Astrocyte (in vitro differentiated cells and primary cell): ENCODE measurements at regions not wholly inside any gene's neighbourhood (a gene's known extent, or its start where the extent isn't known, plus 50 kb on each side); places are given as distances from the start of the nearest gene placed in this dataset.

Experiments used
- DNase-seq: peaks from one replicate; pipeline ENCODE4 v3.0.0-alpha.2; 2010; ENCODE audit warnings: low read depth
- FAIRE-seq: peaks from 2 replicates; lab custom pipeline; 2011; peaks lifted over from hg19 to GRCh38; lab: Jason Lieb, UNC
- H2AFZ ChIP-seq: 2 replicates; pipeline ENCODE4 v1.6.0; 2012; ENCODE audit warnings: low read depth, low read length, inconsistent platforms
- H3K27ac ChIP-seq: 2 replicates; pipeline ENCODE4 v1.5.1; 2011; ENCODE audit warnings: low read depth, low read length, inconsistent platforms
- H3K27me3 ChIP-seq: 2 replicates; pipeline ENCODE4 v1.6.0; 2011; ENCODE audit warnings: low read length, inconsistent platforms; ENCODE audit not compliant: insufficient read depth
- H3K36me3 ChIP-seq: 2 replicates; pipeline ENCODE4 v1.5.1; 2011; ENCODE audit warnings: low read length, inconsistent platforms; ENCODE audit not compliant: insufficient read depth
- H3K4me1 ChIP-seq: 2 replicates; pipeline ENCODE4 v1.5.1; 2011; ENCODE audit warnings: low read length, inconsistent platforms; ENCODE audit not compliant: insufficient read depth
- H3K4me2 ChIP-seq: 2 replicates; pipeline ENCODE4 v1.6.0; 2012; ENCODE audit warnings: low read length, inconsistent platforms
- H3K4me3 ChIP-seq: 2 replicates; pipeline ENCODE4 v1.5.1; 2011; ENCODE audit warnings: low read depth, mild to moderate bottlenecking, low read length, inconsistent platforms; ENCODE audit not compliant: insufficient read depth
- H3K79me2 ChIP-seq: 2 replicates; pipeline ENCODE4 v1.6.0; 2012; ENCODE audit warnings: mild to moderate bottlenecking, low read length, inconsistent platforms; ENCODE audit not compliant: insufficient read depth
- H3K9ac ChIP-seq: 2 replicates; pipeline ENCODE4 v1.6.0; 2012; ENCODE audit warnings: mild to moderate bottlenecking, low read length, inconsistent platforms
- H3K9me3 ChIP-seq: 2 replicates; pipeline ENCODE4 v1.5.1; 2012; ENCODE audit warnings: low read depth, mild to moderate bottlenecking, low read length, inconsistent platforms; ENCODE audit not compliant: insufficient read depth
- H4K20me1 ChIP-seq: 2 replicates; pipeline ENCODE4 v1.6.0; 2012; ENCODE audit warnings: low read length, inconsistent platforms; ENCODE audit not compliant: insufficient read depth
- H3K27ac Mint-ChIP-seq: one replicate; pipeline ENCODE4 v1.8.0; 2021; ENCODE audit warnings: mild to moderate bottlenecking, mixed read lengths; ENCODE audit not compliant: unreplicated experiment
- H3K27me3 Mint-ChIP-seq: one replicate; pipeline ENCODE4 v1.8.0; 2021; ENCODE audit warnings: low read depth, mixed read lengths; ENCODE audit not compliant: unreplicated experiment
- H3K36me3 Mint-ChIP-seq: one replicate; pipeline ENCODE4 v1.8.0; 2021; ENCODE audit warnings: low read depth, mixed read lengths; ENCODE audit not compliant: unreplicated experiment
- H3K4me1 Mint-ChIP-seq: one replicate; pipeline ENCODE4 v1.8.0; 2021; ENCODE audit warnings: low read depth, mixed read lengths; ENCODE audit not compliant: unreplicated experiment
- H3K4me3 Mint-ChIP-seq: one replicate; pipeline ENCODE4 v1.8.0; 2021; ENCODE audit warnings: mild to moderate bottlenecking, moderate library complexity, mixed read lengths; ENCODE audit not compliant: unreplicated experiment
- H3K9me3 Mint-ChIP-seq: one replicate; pipeline ENCODE4 v1.8.0; 2021; ENCODE audit warnings: mild to moderate bottlenecking, mixed read lengths; ENCODE audit not compliant: unreplicated experiment
- CTCF ChIP-seq: IDR thresholded peaks from 2 replicates; pipeline ENCODE4 v1.5.1; 2011; ENCODE audit warnings: low read depth, mild to moderate bottlenecking, inconsistent platforms, low read length, moderate library complexity; ENCODE audit not compliant: insufficient read depth
- EZH2 ChIP-seq: IDR thresholded peaks from 2 replicates; pipeline ENCODE4 v1.6.1; 2012; ENCODE audit warnings: mild to moderate bottlenecking, low read length, inconsistent platforms; ENCODE audit not compliant: insufficient read depth

GRCh38 chr1:5664906-5665875 lies 327.0 kb downstream of the NPHP4 start:
- H3K79me2 ChIP-seq, result no peaks in the 10 kb centered on the region
- H4K20me1 ChIP-seq, result no peaks in the 10 kb centered on the region
- peaks cover 12% of the 10 kb centered on the region for H3K9me3 Mint-ChIP-seq
- H3K27me3 ChIP-seq, result no peaks in the 10 kb centered on the region
- H3K4me3 Mint-ChIP-seq, result no peak overlapping the region
- peaks cover 30% of the 10 kb centered on the region for H3K27me3 Mint-ChIP-seq
- H2AFZ ChIP-seq, result no peak overlapping the region
- no peak overlapping the region for H3K27ac Mint-ChIP-seq
- TF ChIP-seq EZH2 (no peak), CTCF (no peak)
- no peak overlapping the region for H3K27ac ChIP-seq
- peaks cover 8% of the 10 kb centered on the region for H3K9me3 ChIP-seq
- no peaks in the 10 kb centered on the region for H3K4me1 Mint-ChIP-seq
- no peaks in the 10 kb centered on the region for H3K36me3 ChIP-seq
- no peaks in the 10 kb centered on the region for H3K4me1 ChIP-seq
- H3K4me2 ChIP-seq, result no peak overlapping the region
- DNase-seq, result no peak
- no peak overlapping the region for H3K4me3 ChIP-seq
- FAIRE-seq, result no peak
- H3K36me3 Mint-ChIP-seq, result no peaks in the 10 kb centered on the region
- H3K9ac ChIP-seq, result no peak overlapping the region

GRCh38 chr1:5664081-5664768 lies 328.0 kb downstream of the NPHP4 start:
- FAIRE-seq (no peak), DNase-seq (no peak)
- no peak overlapping the region for H3K4me3 ChIP-seq
- peaks cover 8% of the 10 kb centered on the region for H3K9me3 ChIP-seq
- Mint-ChIP-seq H3K27ac (no peak overlapping the region), H3K27me3 (peaks cover 33% of the 10 kb centered on the region), H3K36me3 (no peaks in the 10 kb centered on the region), H3K4me1 (no peaks in the 10 kb centered on the region), H3K4me3 (no peak overlapping the region), H3K9me3 (peaks cover 12% of the 10 kb centered on the region)
- no peaks in the 10 kb centered on the region for H3K79me2 ChIP-seq
- H4K20me1 ChIP-seq, result no peaks in the 10 kb centered on the region
- H3K36me3 ChIP-seq, result no peaks in the 10 kb centered on the region
- H2AFZ ChIP-seq, result no peak overlapping the region
- H3K4me1 ChIP-seq, result no peaks in the 10 kb centered on the region
- no peak overlapping the region for H3K9ac ChIP-seq
- no peak overlapping the region for H3K27ac ChIP-seq
- TF ChIP-seq CTCF (no peak), EZH2 (no peak)
- no peak overlapping the region for H3K4me2 ChIP-seq
- no peaks in the 10 kb centered on the region for H3K27me3 ChIP-seq
